ENCODE measurements at regions not wholly inside any gene's neighbourhood (a gene's known extent, or its start where the extent isn't known, plus 50 kb on each side); places are given as distances from the start of the nearest gene placed in this dataset.

- Histone ChIP-seq H3K4me3 (ENCODE audit: low read depth in 1 of 2, low read length in 2 of 2) (no peak overlapping the region), H3K36me3 (ENCODE audit: insufficient read depth, low read length) (no peaks in the 10 kb centered on the region), H3K79me2 (ENCODE audit: insufficient read depth, low read length) (no peaks in the 10 kb centered on the region), H3K27ac (ENCODE audit: low read length) (no peak overlapping the region), H3K4me2 (ENCODE audit: insufficient read depth, low read length) (no peak overlapping the region), H4K20me1 (ENCODE audit: insufficient read depth, low read length) (no peaks in the 10 kb centered on the region), H3K4me1 (ENCODE audit: insufficient read depth, low read length) (no peaks in the 10 kb centered on the region), H3K9me3 (ENCODE audit: insufficient read depth, low read length, severe bottlenecking) (no peaks in the 10 kb centered on the region), H3K27me3 (ENCODE audit: insufficient read depth, low read length, poor library complexity) (no peaks in the 10 kb centered on the region), H3K9ac (ENCODE audit: low read depth, low read length) (no peak overlapping the region), H2AFZ (ENCODE audit: low read depth, low read length) (0 out of 2 replicates have a peak overlapping the region, but pooled peaks have one; percentile 19)
- DNase-seq (no peak), ATAC-seq (ENCODE audit: insufficient read depth, low read depth) (no peak)
- TF ChIP-seq CTCF (IDR thresholded peaks at IDR 0.05; ENCODE audit: borderline replicate concordance, extremely low read depth, low read length, poor library complexity, severe bottlenecking) (no peak), EZH2 (IDR thresholded peaks at IDR 0.05; ENCODE audit: borderline replicate concordance, low read depth, low read length, severe bottlenecking) (no peak)
These were observed 194.9 kb upstream of the MGMT start for GRCh38 chr10:129272176-129272575.

- ATAC-seq (ENCODE audit: insufficient read depth, low read depth): no peak
- H3K9ac ChIP-seq (ENCODE audit: low read depth, low read length): no peak overlapping the region
- H3K27me3 ChIP-seq (ENCODE audit: insufficient read depth, low read length, poor library complexity): no peaks in the 10 kb centered on the region
- H3K9me3 ChIP-seq (ENCODE audit: insufficient read depth, low read length, severe bottlenecking): no peaks in the 10 kb centered on the region
- H3K79me2 ChIP-seq (ENCODE audit: insufficient read depth, low read length): no peaks in the 10 kb centered on the region
- no peak overlapping the region for H3K4me2 ChIP-seq (ENCODE audit: insufficient read depth, low read length)
- H3K36me3 ChIP-seq (ENCODE audit: insufficient read depth, low read length): no peaks in the 10 kb centered on the region
- no peak overlapping the region for H3K4me3 ChIP-seq (ENCODE audit: low read depth in 1 of 2, low read length in 2 of 2)
- TF ChIP-seq CTCF (IDR thresholded peaks at IDR 0.05; ENCODE audit: borderline replicate concordance, extremely low read depth, low read length, poor library complexity, severe bottlenecking) (no peak), EZH2 (IDR thresholded peaks at IDR 0.05; ENCODE audit: borderline replicate concordance, low read depth, low read length, severe bottlenecking) (no peak)
- no peak for DNase-seq
- H3K4me1 ChIP-seq (ENCODE audit: insufficient read depth, low read length): no peaks in the 10 kb centered on the region
- H3K27ac ChIP-seq (ENCODE audit: low read length): no peak overlapping the region
- H2AFZ ChIP-seq (ENCODE audit: low read depth, low read length): no peak overlapping the region
- no peaks in the 10 kb centered on the region for H4K20me1 ChIP-seq (ENCODE audit: insufficient read depth, low read length)
These were observed 194.0 kb upstream of the MGMT start for GRCh38 chr10:129272866-129273650.

- no peaks in the 10 kb centered on the region for H4K20me1 ChIP-seq (ENCODE audit: insufficient read depth, low read length)
- no peaks in the 10 kb centered on the region for H3K27me3 ChIP-seq (ENCODE audit: insufficient read depth, low read length, poor library complexity)
- no peak overlapping the region for H3K9ac ChIP-seq (ENCODE audit: low read depth, low read length)
- no peaks in the 10 kb centered on the region for H3K4me1 ChIP-seq (ENCODE audit: insufficient read depth, low read length)
- no peaks in the 10 kb centered on the region for H3K36me3 ChIP-seq (ENCODE audit: insufficient read depth, low read length)
- ATAC-seq (ENCODE audit: insufficient read depth, low read depth): no peak
- H2AFZ ChIP-seq (ENCODE audit: low read depth, low read length): no peak overlapping the region
- H3K27ac ChIP-seq (ENCODE audit: low read length): no peak overlapping the region
- H3K4me2 ChIP-seq (ENCODE audit: insufficient read depth, low read length): no peak overlapping the region
- H3K9me3 ChIP-seq (ENCODE audit: insufficient read depth, low read length, severe bottlenecking): no peaks in the 10 kb centered on the region
- TF ChIP-seq CTCF (IDR thresholded peaks at IDR 0.05; ENCODE audit: borderline replicate concordance, extremely low read depth, low read length, poor library complexity, severe bottlenecking): no peak
- TF ChIP-seq EZH2 (IDR thresholded peaks at IDR 0.05; ENCODE audit: borderline replicate concordance, low read depth, low read length, severe bottlenecking): no peak
- H3K79me2 ChIP-seq (ENCODE audit: insufficient read depth, low read length): no peaks in the 10 kb centered on the region
- DNase-seq: no peak
- H3K4me3 ChIP-seq (ENCODE audit: low read depth in 1 of 2, low read length in 2 of 2): no peak overlapping the region
These were observed 193.2 kb upstream of the MGMT start for GRCh38 chr10:129273860-129274259.
